GM19043 (cell line): ENCODE measurements at regions not wholly inside any gene's neighbourhood (a gene's known extent, or its start where the extent isn't known, plus 50 kb on each side); places are given as distances from the start of the nearest gene placed in this dataset.
A peak's percentile ranks its signal among the peaks of the same experiment; 100 is the strongest.

ENCODE experiments used
- ATAC-seq: cut with Tn5 transposase; IDR thresholded peaks from one replicate; pipeline ENCODE4 v1.9.1; 2021; ENCODE audit warnings: low read depth; ENCODE audit not compliant: unreplicated experiment

DNA sequence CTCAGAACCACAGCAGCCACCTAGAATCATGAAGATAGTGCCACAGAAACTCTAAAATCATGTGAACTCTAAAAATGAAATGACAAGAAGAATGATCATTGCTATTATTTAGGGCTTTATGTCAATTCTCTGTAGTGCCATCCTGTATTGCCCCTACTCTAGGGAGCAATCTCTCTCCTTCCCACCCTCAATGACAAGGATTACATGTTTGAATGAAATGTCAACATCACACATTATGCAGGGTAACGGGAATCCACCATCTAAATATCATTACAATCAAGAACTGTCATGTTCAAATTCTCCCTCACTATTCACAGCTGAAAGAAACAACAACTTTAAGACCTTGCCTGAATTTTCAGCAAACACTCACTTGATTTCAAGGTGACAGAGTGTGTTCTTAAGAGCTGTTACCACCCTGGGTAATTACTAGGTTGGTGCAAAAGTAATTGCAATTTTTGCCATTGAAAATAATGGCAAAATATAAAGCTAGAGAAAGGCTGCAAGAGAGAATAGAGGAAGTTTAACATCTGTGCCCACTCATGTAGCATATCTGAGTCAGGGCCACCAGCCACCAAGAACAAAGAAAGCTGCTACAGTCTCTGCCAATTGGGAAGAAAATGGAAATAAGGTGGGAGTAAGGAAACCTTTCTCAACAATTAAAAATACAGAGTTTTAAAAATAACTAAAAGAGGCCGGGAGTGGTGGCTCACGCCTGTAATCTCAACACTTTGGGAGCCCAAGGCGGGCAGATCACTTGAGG, 112.8 kb upstream of the PSMD7 start:
- ATAC-seq: no peak

DNA sequence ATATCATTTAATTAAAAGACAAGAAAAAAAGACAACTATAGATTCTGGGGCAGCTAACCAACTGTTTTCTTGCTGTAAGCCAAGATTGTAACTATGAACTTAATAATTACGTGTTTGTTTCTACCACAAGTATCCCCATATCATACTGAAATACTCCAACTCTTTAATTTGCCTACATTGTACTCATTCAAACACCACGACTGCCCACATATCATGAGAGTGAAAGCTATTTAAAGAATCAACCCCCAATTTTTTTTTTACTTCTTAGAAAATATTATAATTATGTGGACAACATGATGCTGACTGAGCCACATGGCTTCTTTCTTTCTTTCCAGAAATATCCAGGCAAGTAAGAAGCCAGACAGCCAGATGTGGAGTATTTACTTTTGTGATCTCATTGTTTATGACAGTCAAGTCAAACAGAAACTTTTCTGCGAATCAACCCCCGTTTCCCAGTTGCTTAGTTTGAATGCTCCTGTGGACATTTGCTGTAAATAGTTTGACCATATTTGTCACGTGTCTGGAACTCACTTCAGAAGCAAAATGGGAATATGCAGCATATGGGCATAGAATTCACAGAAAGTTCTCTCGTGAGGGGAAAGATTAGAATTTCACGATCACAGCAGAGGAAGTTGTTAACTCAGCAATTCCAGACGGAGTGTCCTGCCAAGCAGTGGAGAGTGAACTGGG, 126.8 kb upstream of the PSMD7 start:
- ATAC-seq: no peak

DNA sequence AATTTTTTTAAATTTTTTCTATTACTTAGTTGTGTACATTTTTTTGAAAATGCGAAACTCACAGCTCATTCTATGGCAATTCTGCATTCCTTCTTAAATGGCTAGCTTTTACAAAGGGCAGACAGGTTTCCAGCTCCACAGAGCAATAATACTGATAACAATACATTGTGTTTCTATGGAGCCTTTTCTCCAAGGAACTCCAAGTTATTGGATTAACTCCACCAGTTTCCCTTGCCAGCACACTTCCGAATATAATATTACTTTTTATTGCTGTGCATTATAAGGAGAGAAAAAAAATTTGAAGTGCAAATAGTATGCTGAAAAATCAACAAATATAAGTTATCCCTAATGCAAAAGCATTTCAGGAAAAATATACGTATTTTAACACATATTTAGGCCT, 127.5 kb upstream of the PSMD7 start:
- ATAC-seq: no peak

GRCh38 chr16:74168445-74168844, 128.2 kb upstream of the PSMD7 start:
- ATAC-seq: no peak

DNA sequence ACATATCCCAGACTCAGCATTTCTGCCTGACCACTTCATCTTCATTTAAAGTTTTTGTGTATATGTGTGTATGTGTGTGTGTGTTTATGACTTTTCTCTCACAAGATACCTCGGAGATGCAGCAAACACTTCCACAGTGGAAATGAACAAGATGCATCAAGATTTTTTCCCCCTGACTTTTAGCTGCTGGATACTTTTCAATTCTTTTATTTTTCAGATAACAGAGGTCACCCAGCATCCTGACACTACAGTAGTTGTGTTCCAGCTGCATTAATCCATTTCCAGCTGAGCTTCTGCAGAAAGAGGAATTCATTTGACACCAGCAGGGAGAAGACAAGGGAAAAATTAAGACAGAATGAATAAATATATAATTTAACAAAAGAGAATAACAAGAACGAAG, 130.2 kb upstream of the PSMD7 start:
- ATAC-seq: no peak

- no peak for ATAC-seq
Measured at GRCh38 chr16:74165566-74166080, 131.0 kb upstream of the PSMD7 start.

- no peak for ATAC-seq
Measured at GRCh38 chr16:74160759-74161158, 135.9 kb upstream of the PSMD7 start.

GRCh38 chr16:74153773-74154172, 142.8 kb upstream of the PSMD7 start:
- ATAC-seq: no peak

- ATAC-seq: no peak
Measured at GRCh38 chr16:74146643-74147042, 150.0 kb upstream of the PSMD7 start.

DNA sequence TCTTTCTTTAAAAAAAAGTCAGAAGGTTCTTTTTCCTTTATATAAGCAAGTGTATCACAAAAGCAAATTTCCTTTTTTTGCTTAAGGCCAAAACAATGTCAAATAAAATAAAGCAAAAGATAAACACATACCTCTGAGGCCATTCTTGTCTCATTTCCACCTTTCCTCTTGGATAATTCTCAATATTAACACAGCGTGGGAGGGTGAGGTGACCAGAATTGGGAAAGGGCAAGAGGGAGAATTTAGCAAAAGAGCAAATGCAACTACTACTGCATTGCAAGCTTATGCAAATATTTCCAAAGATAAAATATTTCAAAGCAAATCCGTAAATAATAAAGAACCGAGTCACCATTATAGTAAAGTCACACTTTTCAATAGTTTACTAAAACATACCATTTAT, 153.4 kb upstream of the PSMD7 start:
- no peak for ATAC-seq

- no peak for ATAC-seq
Measured at GRCh38 chr16:74141015-74141414, 155.6 kb upstream of the PSMD7 start.

DNA sequence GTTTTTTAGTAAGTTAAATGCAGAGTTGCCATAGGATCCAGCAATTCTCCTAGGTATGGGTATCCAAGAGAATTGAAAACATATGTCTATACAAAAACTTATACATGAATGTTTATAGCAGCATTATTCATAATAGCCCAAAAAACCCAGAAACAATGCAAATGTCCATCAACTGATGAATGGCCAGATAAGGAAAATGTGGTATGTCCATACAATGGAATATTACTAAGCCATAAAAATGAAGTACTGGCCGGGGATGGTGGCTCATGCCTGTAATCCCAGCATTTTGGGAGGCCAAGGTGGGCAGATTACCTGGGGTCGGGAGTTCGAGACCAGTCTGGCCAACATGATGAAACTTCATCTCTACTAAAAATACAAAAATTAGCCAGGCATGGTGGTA, 156.1 kb upstream of the PSMD7 start:
- no peak for ATAC-seq

DNA sequence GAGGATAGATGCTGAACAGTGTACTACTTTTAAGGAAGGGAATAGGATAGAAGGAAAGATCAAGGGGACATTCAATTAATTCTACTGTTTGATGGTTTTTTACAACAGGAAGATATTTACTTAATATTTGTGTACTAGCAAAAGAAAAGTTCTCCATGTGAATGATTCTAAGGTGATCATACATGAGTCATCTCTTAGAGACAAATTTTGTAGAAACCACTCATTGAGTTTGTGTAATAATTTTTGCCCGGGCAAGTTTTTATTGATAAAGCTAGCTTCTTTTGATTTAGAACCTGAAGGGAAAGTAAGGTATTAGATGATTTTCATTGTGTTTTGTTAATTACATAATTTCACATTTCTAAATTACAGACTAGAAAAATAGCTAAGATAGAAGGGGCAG, 172.8 kb upstream of the PSMD7 start:
- no peak for ATAC-seq

- ATAC-seq: no peak
Measured at GRCh38 chr16:74123195-74123594, 173.4 kb upstream of the PSMD7 start.

- ATAC-seq: no peak
Measured at GRCh38 chr16:74117798-74118197, 178.8 kb upstream of the PSMD7 start.

DNA sequence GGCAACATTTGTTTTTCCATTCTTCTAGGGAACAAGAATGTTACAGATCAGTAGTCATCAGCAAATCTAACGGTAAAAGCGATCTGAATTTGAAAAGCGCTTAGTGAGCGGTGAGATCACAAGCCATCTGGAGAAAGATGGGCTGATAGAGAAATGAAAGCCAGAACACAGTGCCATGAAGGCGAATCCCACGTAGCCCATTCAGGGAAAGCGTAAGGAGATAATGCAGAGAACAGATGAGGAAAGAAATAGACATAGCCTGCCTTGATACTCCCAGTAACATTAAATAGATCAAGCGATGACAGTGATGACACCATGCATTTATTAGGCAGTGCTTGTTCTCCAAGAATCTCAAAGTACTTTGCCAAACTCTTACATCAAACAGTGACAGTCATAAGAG, 183.1 kb upstream of the PSMD7 start:
- ATAC-seq: no peak

- no peak for ATAC-seq
Measured at GRCh38 chr16:74111456-74111982, 185.1 kb upstream of the PSMD7 start.

GRCh38 chr16:74107795-74108610, 188.6 kb upstream of the PSMD7 start:
- ATAC-seq: peak; percentile 70

- ATAC-seq: no peak
Measured at GRCh38 chr16:74104022-74104421, 192.6 kb upstream of the PSMD7 start.

- no peak for ATAC-seq
Measured at GRCh38 chr16:74101379-74102137, 195.1 kb upstream of the PSMD7 start.
